GM19463 (cell line): ENCODE measurements at regions not wholly inside any gene's neighbourhood (a gene's known extent, or its start where the extent isn't known, plus 50 kb on each side); places are given as distances from the start of the nearest gene placed in this dataset.

Source experiments
- ATAC-seq: cut with Tn5 transposase; IDR thresholded peaks from one replicate; pipeline ENCODE4 v1.9.1; 2021; ENCODE audit warnings: mild to moderate bottlenecking, moderate library complexity; ENCODE audit not compliant: unreplicated experiment

DNA sequence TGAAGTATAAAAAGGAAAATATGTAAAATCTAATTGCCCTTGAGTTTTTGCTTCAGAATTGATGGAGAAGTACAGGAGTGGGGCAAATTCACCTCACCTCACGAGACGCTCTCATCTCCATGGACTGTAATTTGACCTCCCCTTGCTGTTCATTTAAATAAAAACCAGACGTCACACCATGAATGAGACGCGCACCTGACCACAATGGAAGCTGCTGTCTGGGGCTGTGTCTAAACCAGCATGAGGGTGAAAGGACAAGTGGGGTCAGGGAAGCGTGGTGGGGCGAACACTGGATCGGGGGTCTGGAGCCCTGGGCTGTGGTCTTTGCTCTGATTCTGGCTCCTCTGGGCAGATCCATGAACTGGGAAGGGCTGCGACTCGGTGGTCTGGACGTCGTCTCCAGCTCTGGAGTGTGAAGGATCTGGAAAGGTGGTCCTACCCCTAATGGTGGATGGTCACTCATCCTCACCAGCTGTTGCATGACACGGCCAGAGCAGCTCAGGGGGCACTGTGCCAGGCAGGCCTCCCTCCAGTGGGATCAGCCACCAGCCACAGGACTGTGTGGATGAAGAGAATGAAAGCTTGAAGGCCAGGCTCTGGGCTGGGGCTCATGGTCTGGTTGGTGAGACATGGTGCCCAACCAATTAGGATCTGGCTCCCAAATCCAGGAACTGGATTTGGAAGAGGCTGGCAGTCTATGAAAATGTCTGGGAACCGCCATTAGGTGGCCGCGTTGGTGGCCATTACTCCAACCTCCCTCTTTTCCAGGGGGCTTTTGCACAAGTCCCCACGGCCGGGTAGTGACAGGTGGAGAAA lies 728.6 kb downstream of the PTPRU start:
- ATAC-seq = no peak

DNA sequence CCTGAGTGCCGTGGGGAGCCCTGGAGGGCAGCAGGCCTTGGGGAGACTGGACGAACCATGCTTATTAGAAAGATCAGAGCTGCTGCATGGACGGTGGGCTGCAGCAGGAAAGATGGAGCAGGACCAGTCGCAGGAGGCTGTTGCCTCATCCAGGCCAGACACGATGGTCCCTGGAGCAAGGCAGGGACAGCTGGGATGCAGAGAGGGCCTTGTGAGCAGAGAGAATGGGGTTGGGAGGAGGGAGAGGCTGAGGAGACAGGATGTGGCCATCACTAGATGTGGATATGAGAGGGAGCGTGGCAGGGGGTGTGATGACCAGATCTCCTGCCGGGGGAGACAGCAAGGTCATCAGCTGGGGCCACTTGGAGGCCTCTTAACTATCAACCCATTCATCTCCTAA lies 727.6 kb downstream of the PTPRU start:
- no peak for ATAC-seq

DNA sequence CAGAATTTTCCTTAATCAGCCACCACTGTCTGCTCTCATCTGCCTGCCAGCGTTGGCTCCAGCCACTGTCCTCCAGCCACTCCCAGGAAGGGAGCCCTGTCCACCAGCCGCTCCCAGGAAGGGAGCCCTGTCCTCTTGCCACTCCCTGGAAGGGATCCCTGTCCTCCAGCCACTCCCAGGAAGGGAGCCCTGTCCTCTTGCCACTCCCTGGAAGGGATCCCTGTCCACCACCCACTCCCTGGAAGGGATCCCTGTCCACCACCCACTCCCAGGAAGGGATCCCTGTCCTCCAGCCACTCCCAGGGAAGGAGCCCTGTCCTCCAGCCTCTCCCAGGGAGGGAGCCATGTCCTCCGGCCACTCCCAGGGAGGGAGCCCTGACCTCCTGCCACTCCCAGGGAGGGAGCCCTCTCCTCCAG lies 726.5 kb downstream of the PTPRU start:
- no peak for ATAC-seq

DNA sequence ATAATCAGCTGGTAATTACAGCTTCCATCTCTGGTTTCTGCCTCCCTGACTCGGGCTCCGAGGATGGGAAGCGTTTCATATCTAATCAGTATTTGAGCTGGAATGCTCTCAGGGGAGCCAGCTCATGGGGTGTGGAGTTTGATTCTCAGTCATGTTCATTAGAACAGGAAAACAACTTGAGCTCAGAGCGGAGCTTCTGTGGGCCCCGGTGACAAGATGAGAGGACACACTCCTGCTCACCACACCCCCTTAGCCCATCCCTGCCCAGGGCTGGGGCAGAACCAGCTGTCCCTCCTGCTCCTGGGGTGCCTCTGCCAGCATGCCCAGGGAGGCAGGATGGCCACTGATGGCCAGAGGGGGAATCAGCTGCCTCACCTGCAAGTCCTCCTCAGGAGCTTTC lies 726.0 kb downstream of the PTPRU start:
- no peak for ATAC-seq

GRCh38 chr1:29961293-29962059 lies 725.2 kb downstream of the PTPRU start:
- no peak for ATAC-seq

- no peak for ATAC-seq
Observed at GRCh38 chr1:29960876-29961275, 724.6 kb downstream of the PTPRU start.

- no peak for ATAC-seq
Observed at GRCh38 chr1:29960156-29960755, 723.9 kb downstream of the PTPRU start.

GRCh38 chr1:29959356-29959755 lies 723.0 kb downstream of the PTPRU start:
- ATAC-seq = no peak

DNA sequence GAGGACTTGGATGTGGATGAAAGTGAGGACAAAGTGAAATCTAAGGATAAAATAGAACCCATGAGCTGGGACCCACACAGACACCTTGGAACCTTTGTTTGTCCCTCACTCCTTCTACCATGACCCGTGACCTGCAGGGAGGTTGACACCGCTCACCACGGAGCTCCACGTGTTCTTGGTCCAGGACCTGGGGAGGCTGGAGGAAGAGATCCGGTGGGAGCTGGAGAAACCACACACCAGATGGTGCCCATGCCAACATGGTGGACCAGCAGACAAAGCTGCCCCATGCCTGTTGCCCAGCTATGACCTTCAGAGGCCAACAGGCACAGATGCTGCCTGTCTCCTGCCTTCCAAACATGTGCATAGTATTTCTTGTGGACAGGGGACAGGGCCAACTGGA lies 721.9 kb downstream of the PTPRU start:
- ATAC-seq = no peak

DNA sequence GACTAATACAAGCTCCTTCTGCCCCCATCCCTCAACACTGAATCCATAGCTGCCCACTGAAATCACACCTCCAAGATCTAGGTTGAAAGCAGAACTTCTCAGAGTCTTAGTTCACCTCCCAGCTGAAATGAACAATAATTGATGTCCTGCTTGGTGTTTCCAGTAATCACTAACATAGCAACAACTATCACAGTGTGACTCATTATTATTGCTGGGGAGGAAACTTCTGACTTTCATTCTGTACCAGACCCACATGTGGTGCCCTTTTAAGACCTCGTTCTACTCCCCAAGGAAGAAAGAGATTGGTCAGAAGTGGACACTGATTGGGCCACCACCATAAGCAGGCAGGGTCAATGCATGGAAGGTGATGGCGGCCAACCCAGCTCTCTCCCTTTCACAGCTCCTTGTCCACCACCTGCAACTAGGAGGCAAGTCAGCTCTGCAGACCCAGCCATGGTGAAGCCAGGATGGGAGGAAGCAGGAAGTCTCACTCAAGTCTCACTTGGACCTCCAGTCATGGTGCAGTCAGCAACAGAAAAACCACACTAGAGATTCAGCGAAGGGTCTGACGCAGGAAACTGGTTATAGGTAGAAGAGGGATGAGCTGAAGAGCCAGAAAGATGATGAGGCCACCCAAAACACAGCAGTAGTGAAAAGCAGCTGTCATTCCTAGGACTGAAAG lies 720.2 kb downstream of the PTPRU start:
- ATAC-seq = no peak

GRCh38 chr1:29954591-29954990 lies 718.3 kb downstream of the PTPRU start:
- no peak for ATAC-seq

GRCh38 chr1:29953961-29954360 lies 717.6 kb downstream of the PTPRU start:
- ATAC-seq = no peak

DNA sequence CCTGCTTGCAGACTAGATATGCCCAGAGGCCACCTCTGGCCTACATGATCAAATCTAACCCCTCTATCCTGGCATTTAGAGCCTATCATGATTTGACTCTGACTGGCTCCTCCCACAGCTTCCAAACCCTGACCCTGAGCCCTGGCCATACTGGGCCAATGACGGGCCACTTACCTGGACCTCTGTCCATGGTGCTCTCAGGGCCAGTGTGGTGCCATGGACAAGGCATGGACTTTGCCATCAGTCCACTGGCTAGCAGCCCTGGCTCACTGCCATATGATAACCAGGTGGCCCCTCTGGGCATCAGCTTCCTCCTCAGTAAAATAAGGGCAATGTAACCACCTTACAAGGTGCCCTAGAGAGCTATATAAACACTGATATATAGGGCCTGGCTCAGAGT lies 713.4 kb downstream of the PTPRU start:
- no peak for ATAC-seq

GRCh38 chr1:29948581-29948980 lies 712.3 kb downstream of the PTPRU start:
- ATAC-seq = no peak

DNA sequence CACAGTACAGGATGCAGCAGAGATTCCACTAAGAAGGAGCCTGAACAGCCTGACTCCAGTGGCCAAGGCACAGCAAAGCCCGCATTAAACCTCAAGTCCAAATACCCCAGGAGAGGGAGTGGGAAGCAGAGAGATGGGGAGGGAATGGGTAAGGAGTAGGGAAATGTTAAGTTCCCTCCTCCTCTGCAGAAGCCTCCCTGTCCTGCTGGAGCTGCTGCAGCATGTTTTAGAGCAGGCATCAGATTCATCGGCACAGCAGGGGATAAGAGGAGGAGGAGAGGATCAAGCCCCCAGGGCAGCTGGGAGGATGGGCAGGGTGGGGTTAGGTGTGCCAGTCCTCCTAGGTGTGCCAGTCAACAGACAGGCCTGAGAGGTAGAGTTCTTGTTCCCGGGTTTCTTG lies 709.7 kb downstream of the PTPRU start:
- no peak for ATAC-seq

DNA sequence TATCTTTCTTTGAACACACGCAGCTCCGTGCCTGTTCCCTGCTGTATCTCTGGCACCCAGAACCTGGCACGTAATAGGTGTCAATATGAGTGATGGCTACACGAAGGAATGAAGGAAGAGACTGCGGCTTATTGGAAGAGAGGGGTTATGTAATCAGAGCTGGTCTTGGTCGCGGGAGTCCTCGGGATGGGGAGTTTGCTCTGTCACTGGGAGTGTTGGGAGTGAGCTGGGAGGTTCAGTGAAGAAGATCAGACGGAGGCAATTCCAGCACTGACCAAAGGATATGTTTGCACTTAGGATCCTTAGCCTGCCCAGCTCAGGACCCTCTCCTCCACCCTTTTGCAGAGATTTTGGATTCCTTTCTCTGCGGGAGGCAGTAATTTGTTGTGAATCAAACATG lies 709.1 kb downstream of the PTPRU start:
- no peak for ATAC-seq

GRCh38 chr1:29944253-29944905 lies 708.1 kb downstream of the PTPRU start:
- no peak for ATAC-seq

DNA sequence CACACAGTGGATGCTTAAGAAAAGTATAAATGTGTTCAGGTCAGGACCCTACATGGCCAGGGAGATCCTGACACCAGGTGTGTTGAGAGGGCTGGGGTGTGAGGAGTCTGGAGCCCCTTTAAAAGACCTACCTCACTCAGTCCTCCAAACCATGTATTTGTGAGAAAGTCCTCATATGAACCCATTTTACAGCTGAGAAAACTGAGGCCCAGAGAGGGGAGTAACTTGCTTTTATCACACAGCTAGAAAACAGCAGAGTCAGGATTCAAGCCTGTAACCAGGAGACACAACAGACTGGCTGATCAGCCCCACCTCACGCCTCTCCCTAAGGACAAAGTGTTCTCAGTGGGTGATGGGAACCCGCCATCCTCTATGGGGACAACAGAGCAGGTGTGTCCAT lies 706.7 kb downstream of the PTPRU start:
- no peak for ATAC-seq

DNA sequence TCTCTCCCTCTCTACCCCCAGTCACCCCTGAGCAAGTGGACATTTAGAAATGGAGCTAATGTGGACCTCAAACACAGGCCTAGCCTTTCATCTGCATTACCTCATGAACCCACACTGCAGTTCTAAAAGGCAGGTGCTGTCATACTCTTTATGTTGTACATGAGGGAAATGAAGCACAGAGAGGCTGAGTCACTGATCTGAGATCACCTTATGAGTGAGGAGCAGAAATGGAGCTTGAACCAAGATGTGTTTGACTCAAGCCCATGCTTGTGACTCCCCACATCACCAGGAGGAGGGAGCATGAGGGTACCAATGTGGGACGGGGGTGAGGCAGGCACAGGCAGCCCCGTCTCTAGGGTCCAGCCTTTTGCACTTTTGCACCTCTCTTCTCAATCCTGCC lies 702.8 kb downstream of the PTPRU start:
- ATAC-seq = no peak

DNA sequence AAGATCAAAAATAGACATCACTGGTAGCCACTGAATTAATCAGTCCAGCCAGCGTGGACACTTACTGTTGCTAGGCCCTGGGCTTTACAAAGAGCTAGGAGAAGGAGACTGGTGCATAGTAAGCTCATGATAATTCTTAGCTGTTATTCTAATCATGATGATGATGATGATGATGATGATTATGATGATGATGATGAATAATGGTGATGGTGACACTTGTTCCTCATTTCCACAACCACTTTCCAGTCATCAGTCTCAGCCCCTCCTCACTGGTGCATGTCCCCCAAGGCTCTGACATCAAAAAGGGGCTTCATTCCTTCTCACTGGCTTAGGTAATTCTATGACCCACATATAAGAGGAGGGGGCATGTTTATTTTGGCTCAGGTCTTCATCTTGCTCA lies 701.0 kb downstream of the PTPRU start:
- ATAC-seq = no peak

DNA sequence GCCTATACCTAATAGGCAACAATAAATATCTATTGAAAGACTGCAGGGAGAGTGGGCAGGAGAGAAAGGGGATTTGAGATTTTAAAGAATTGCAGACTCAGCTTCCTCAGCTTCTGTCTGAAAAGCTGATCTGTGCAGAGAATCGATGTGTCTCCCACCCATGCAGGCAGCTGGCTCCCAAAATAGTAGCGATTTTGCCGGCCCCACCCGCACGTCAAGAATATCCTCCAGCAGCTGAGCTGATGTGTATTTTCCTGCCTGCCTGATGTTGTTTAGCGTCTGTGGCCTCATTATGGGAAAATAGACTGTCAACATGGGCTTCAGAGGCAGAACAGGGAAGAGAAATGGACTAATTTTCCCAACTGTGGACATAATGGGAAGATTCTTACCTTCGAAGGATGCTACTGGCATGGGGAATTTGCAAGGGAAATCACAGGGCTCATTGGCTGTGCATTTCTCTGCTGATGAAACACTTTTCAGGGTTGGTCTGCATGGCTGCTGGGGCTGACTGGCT lies 699.8 kb downstream of the PTPRU start:
- no peak for ATAC-seq
